Esophagus mucosa (tissue), 1 donor: ENCODE measurements at regions not wholly inside any gene's neighbourhood (a gene's known extent, or its start where the extent isn't known, plus 50 kb on each side); places are given as distances from the start of the nearest gene placed in this dataset.

Source experiments
- ATAC-seq: fragments of 200-7000 bp; cut with Tn5 transposase; one replicate; pipeline ENCODE4 v1.9.1; 2020
- donor health status: DM: yes; HTN: yes; CAD: no.

GRCh38 chr20:40203032-40203431 is 486.0 kb downstream of the MAFB start:
- ATAC-seq: no peak

GRCh38 chr20:40197691-40198090 is 491.3 kb downstream of the MAFB start:
- no peak for ATAC-seq

- ATAC-seq: no peak
These were observed 492.1 kb downstream of the MAFB start for GRCh38 chr20:40196846-40197436.

GRCh38 chr20:40195742-40196141 is 493.3 kb downstream of the MAFB start:
- ATAC-seq: no peak

GRCh38 chr20:40192529-40192928 is 496.5 kb downstream of the MAFB start:
- ATAC-seq: no peak

- no peak for ATAC-seq
These were observed 497.0 kb downstream of the MAFB start for GRCh38 chr20:40192081-40192480.

GRCh38 chr20:40191573-40191972 is 497.5 kb downstream of the MAFB start:
- no peak for ATAC-seq

GRCh38 chr20:40189621-40190020 is 499.4 kb downstream of the MAFB start:
- ATAC-seq: no peak

GRCh38 chr20:40188319-40188718 is 500.7 kb downstream of the MAFB start:
- ATAC-seq: no peak

- ATAC-seq: no peak
These were observed 502.2 kb downstream of the MAFB start for GRCh38 chr20:40186826-40187225.

- no peak for ATAC-seq
These were observed 507.4 kb downstream of the MAFB start for GRCh38 chr20:40181676-40182075.

- peak; percentile 97 for ATAC-seq
These were observed 512.8 kb downstream of the MAFB start for GRCh38 chr20:40176098-40176841.

- ATAC-seq: no peak
These were observed 513.7 kb downstream of the MAFB start for GRCh38 chr20:40175296-40175695.

- no peak for ATAC-seq
These were observed 515.2 kb downstream of the MAFB start for GRCh38 chr20:40173872-40174271.

- ATAC-seq: no peak
These were observed 519.9 kb downstream of the MAFB start for GRCh38 chr20:40168981-40169620.

- no peak for ATAC-seq
These were observed 527.6 kb downstream of the MAFB start for GRCh38 chr20:40161391-40161790.

GRCh38 chr20:40160097-40160550 is 528.9 kb downstream of the MAFB start:
- ATAC-seq: peak; percentile 73

- no peak for ATAC-seq
These were observed 529.8 kb downstream of the MAFB start for GRCh38 chr20:40159276-40159675.

GRCh38 chr20:40156600-40157317 is 532.3 kb downstream of the MAFB start:
- ATAC-seq: no peak

- ATAC-seq: no peak
These were observed 534.5 kb downstream of the MAFB start for GRCh38 chr20:40154514-40154913.

- ATAC-seq: no peak
These were observed 540.1 kb downstream of the MAFB start for GRCh38 chr20:40148886-40149285.

- ATAC-seq: no peak
These were observed 543.0 kb downstream of the MAFB start for GRCh38 chr20:40146071-40146470.

- no peak for ATAC-seq
These were observed 544.5 kb downstream of the MAFB start for GRCh38 chr20:40144581-40144980.
